HepG2 (cell line): ENCODE measurements at regions not wholly inside any gene's neighbourhood (a gene's known extent, or its start where the extent isn't known, plus 50 kb on each side); places are given as distances from the start of the nearest gene placed in this dataset.
A peak's percentile ranks its signal among the peaks of the same experiment; 100 is the strongest.

Source experiments
- ATAC-seq: fragments of 200-7000 bp; cut with Tn5 transposase; 3 replicates; pipeline ENCODE4 v1.9.1; 2020; ENCODE audit warnings: mild to moderate bottlenecking, moderate library complexity
- BruUV-seq: library from RNA; stranded (reverse); fragments of 400-500 nt; replicated peaks from 2 replicates; lab custom pipeline; 2021; lab: Mats Ljungman, UMichigan
- CTCF ChIA-PET: fragments of 300-600 bp; formaldehyde crosslinking; extraction: SDS; loops from one replicate; lab custom pipeline; 2021; ENCODE audit warnings: low total read pairs, inconsistent platforms, low intra/inter-chr PET ratio; lab: Yijun Ruan, JAX
- POLR2A ChIA-PET: fragments of 350-600 bp; sonication (Branson Sonifier 250); formaldehyde crosslinking; loops from one replicate; lab custom pipeline; 2020; ENCODE audit warnings: antibody characterized with exemption, inconsistent platforms; lab: Yijun Ruan, JAX
- DNase-seq: peaks from one replicate; pipeline ENCODE4 v3.0.0-alpha.2; 2015; ENCODE audit warnings: low spot score
- FAIRE-seq: peaks from 3 replicates; lab custom pipeline; 2011; peaks lifted over from hg19 to GRCh38; lab: Jason Lieb, UNC
- H2AFZ ChIP-seq: one replicate; pipeline ENCODE4 v1.6.1; 2011; ENCODE audit warnings: low read length, inconsistent platforms
- H3K27ac ChIP-seq: fragments of 300-600 bp; 3 replicates; pipeline ENCODE4 v1.8.0; 2011; ENCODE audit warnings: mixed run types, mild to moderate bottlenecking, mixed read lengths, low read length, inconsistent platforms; ENCODE audit not compliant: insufficient read depth; ENCODE audit errors: extremely low read length
- H3K27me3 ChIP-seq, 2 experiments: fragments of 200-600 bp in 1 of 2; 2 replicates in 1 of 2; 3 replicates in 1 of 2; pipeline versions ENCODE4 v1.6.0 to v1.8.0; 2011; ENCODE audit warnings: low read length in 2 of 2, mild to moderate bottlenecking in 2 of 2, moderate library complexity in 2 of 2, inconsistent platforms in 1 of 2; ENCODE audit not compliant: insufficient read depth in 2 of 2, control insufficient read depth in 1 of 2
- H3K36me3 ChIP-seq, 2 experiments: fragments of 200-600 bp in 1 of 2; replicated peaks in 1 of 2; 2 replicates in 1 of 2; 3 replicates in 1 of 2; pipeline versions ENCODE4 v1.5.1 to v1.8.0; 2011; ENCODE audit warnings: low read length in 2 of 2, inconsistent platforms in 1 of 2; ENCODE audit not compliant: insufficient read depth in 2 of 2, control insufficient read depth in 1 of 2
- H3K4me1 ChIP-seq: 2 replicates; pipeline ENCODE4 v1.5.1; 2012; ENCODE audit warnings: low read length, inconsistent platforms; ENCODE audit not compliant: insufficient read depth
- H3K4me2 ChIP-seq: 2 replicates; pipeline ENCODE4 v1.6.0; 2011; ENCODE audit warnings: low read depth, low read length, inconsistent platforms
- H3K4me3 ChIP-seq, 3 experiments: fragments of 200-600 bp in 1 of 3; sonication (generic), shearing (Covaris generic) in 1 of 3; replicated peaks in 1 of 3; 2 replicates each; pipeline ENCODE4 v1.5.1; 2011 to 2016; ENCODE audit warnings: low read length in 3 of 3, inconsistent platforms in 2 of 3, low read depth in 2 of 3, mild to moderate bottlenecking in 2 of 3, control low read depth in 1 of 3, mixed read lengths in 1 of 3; ENCODE audit not compliant: insufficient read depth in 1 of 3
- H3K79me2 ChIP-seq: one replicate; pipeline ENCODE4 v1.6.1; 2011; ENCODE audit warnings: low read length, inconsistent platforms; ENCODE audit not compliant: insufficient read depth
- H3K9ac ChIP-seq: 2 replicates; pipeline ENCODE4 v1.6.0; 2011; ENCODE audit warnings: mild to moderate bottlenecking, low read depth, low read length, inconsistent platforms; ENCODE audit not compliant: insufficient read depth
- H3K9me3 ChIP-seq: 2 replicates; pipeline ENCODE4 v1.5.1; 2012; ENCODE audit warnings: mild to moderate bottlenecking, low read length
- H4K20me1 ChIP-seq: 2 replicates; pipeline ENCODE4 v1.6.0; 2011; ENCODE audit warnings: inconsistent platforms, mild to moderate bottlenecking, low read length, moderate library complexity; ENCODE audit not compliant: insufficient read depth
- GABPB1 ChIP-seq: IDR thresholded peaks from 2 replicates; pipeline ENCODE4 v1.6.1; 2016; ENCODE audit warnings: mild to moderate bottlenecking, missing genetic modification reagents, moderate library complexity, missing compliant biosample characterization
- HNRNPH1 ChIP-seq: fragments of 200-400 bp; formaldehyde crosslinking; optimal IDR thresholded peaks from 2 replicates; pipeline ENCODE3; 2017; ENCODE audit warnings: mild to moderate bottlenecking, low read depth, low read length
- NCOR1 ChIP-seq: fragments of 200-600 bp; sonication (generic); IDR thresholded peaks from 2 replicates; pipeline ENCODE4 v1.7.0; 2017; ENCODE audit warnings: antibody characterized with exemption, low read length, borderline replicate concordance
- PLRG1 ChIP-seq: fragments of 450-650 bp; conservative IDR thresholded peaks from 2 replicates; pipeline ENCODE4 v1.6.1; 2016
- SETDB1 ChIP-seq: sonication (generic); formaldehyde crosslinking; IDR thresholded peaks from 2 replicates; pipeline ENCODE4 v1.5.1; 2020; ENCODE audit warnings: missing genetic modification reagents, mild to moderate bottlenecking, borderline replicate concordance
- ZNF331 ChIP-seq: sonication (generic); formaldehyde crosslinking; IDR thresholded peaks from 2 replicates; pipeline ENCODE4 v1.4.0; 2020; ENCODE audit warnings: missing genetic modification reagents
- ZZZ3 ChIP-seq: sonication (generic); formaldehyde crosslinking; IDR thresholded peaks from 2 replicates; pipeline ENCODE4 v1.4.0; 2020; ENCODE audit warnings: missing genetic modification reagents, mild to moderate bottlenecking, borderline replicate concordance
- WGBS: methylation state at CpG from one replicate; pipeline ENCODE4 v1.1.6; 2017; ENCODE audit warnings: low lambda C conversion rate; 5-methylcytosine and 5-hydroxymethylcytosine counted together
- in situ Hi-C: cut with HindIII; loops from 2 replicates; pipeline ENCODE4 v1.10.0; 2017; ENCODE audit warnings: low pct_unique_long_range_greater_than_20kb; ENCODE audit not compliant: extremely low pct_ligation_motif_present
- intact Hi-C: fragments of 100-400 bp; cut with micrococcal nuclease; formaldehyde crosslinking; loops from one replicate; pipeline ENCODE4 v1.10.0; 2022; ENCODE audit not compliant: unreplicated experiment

DNA sequence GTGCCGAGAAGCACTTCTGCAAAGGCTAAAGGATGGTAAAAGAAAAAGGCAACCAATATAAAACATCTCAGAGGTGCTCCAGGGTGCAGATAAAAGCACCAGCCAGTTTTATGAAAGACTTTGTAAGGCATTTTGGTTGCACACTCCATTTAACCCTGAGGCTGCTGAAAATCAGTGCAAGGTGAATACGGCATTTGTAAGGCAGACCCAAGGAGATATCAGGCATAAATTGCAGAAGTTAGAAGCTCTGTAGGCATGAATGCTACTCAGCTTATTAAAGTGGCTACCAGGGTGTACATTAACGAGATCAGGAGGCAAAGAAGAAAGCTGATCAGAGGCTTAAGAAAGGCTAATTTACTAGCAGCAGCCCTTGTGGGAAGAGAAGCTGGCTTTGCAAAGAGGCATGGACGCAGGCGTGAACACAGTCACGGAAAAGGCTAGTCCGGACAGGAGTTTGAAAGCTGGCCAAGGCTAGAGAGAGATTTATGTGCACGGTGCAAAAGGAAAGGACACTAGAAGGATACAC lies 99.6 kb downstream of the ZNF429 start:
- Histone ChIP-seq H3K36me3 (no peaks in the 10 kb centered on the region), H3K4me1 (peaks cover 13% of the 10 kb centered on the region), H2AFZ (no peak overlapping the region), H3K9ac (no peak overlapping the region), H3K79me2 (no peaks in the 10 kb centered on the region), H4K20me1 (no peaks in the 10 kb centered on the region), H3K27ac (no peak overlapping the region), H3K9me3 (peaks cover 9% of the 10 kb centered on the region; the same call in 1 of the 2 replicates), H3K27me3 (no peaks in the 10 kb centered on the region), H3K4me2 (peak overlapping the region; percentile 65), H3K4me3 (peak overlapping the region; percentile 32 to 66 (median 39))
- DNase-seq (no peak), ATAC-seq (no peak; the same call in 2 of the 3 replicates), FAIRE-seq (peak; percentile 15)
- WGBS: 40% methylated on average over 8 of the region's 8 CpGs
- BruUV-seq: no TSS peak
- POLR2A ChIA-PET: no interaction called here
- TF ChIP-seq HNRNPH1 (no peak), SETDB1 (CRISPR knock-in tag) (no peak), PLRG1 (no peak), NCOR1 (no peak), GABPB1 (CRISPR knock-in tag) (no peak), ZNF331 (CRISPR knock-in tag) (no peak), ZZZ3 (CRISPR knock-in tag) (no peak)
- CTCF ChIA-PET: no interaction called here
- in situ Hi-C loops (no loop called here), intact Hi-C loops (no loop called here)
